HEK293 (cell line): ENCODE measurements at regions not wholly inside any gene's neighbourhood (a gene's known extent, or its start where the extent isn't known, plus 50 kb on each side); places are given as distances from the start of the nearest gene placed in this dataset.

Experiments
- ZNF157 ChIP-seq: fragments of 450-650 bp; formaldehyde crosslinking; IDR thresholded peaks from 2 replicates; pipeline ENCODE4 v1.5.1; 2016; ENCODE audit warnings: missing biosample characterization, missing genetic modification characterization
- ZNF23 ChIP-seq: fragments of 450-650 bp; formaldehyde crosslinking; IDR thresholded peaks from 2 replicates; pipeline ENCODE4 v1.5.1; 2016; ENCODE audit warnings: missing biosample characterization, missing genetic modification characterization, borderline replicate concordance
- TF ChIP-seq, protein P1 (sequence below): fragments of 450-650 bp; formaldehyde crosslinking; IDR thresholded peaks from 2 replicates; pipeline ENCODE4 v1.5.1; 2016; ENCODE audit warnings: missing biosample characterization, missing genetic modification characterization
- TF ChIP-seq, protein P2 (sequence below): fragments of 450-650 bp; formaldehyde crosslinking; IDR thresholded peaks from 2 replicates; pipeline ENCODE4 v1.5.1; 2016; ENCODE audit warnings: missing biosample characterization, missing genetic modification characterization
- TF ChIP-seq, protein P3 (sequence below): fragments of 450-650 bp; formaldehyde crosslinking; IDR thresholded peaks from 2 replicates; pipeline ENCODE4 v1.5.1; 2016; ENCODE audit warnings: missing biosample characterization, missing genetic modification characterization
- TF ChIP-seq, protein P4 (sequence below): fragments of 450-650 bp; formaldehyde crosslinking; IDR thresholded peaks from 2 replicates; pipeline ENCODE4 v1.5.1; 2016; ENCODE audit warnings: missing biosample characterization, missing genetic modification characterization, borderline replicate concordance

DNA sequence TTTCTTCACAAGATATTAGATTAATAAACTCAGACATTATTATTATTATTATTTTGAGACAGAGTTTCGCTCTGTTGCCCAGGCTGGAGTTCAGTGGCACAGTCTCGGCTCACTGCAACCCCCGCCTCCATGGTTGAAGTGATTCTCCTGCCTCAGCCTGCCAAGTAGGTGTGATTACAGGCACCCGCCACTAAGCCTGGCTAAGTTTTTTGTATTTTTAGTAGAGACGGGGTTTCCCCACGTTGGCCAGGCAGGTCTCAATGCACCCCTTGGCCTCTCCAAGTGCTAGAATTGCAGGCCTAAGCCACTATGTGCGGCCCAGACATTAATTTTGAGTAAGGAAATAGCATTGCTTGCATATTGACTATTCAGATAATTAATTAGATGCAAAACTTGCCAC lies 554.9 kb upstream of the LRFN5 start:
- TF ChIP-seq, protein P1, sequence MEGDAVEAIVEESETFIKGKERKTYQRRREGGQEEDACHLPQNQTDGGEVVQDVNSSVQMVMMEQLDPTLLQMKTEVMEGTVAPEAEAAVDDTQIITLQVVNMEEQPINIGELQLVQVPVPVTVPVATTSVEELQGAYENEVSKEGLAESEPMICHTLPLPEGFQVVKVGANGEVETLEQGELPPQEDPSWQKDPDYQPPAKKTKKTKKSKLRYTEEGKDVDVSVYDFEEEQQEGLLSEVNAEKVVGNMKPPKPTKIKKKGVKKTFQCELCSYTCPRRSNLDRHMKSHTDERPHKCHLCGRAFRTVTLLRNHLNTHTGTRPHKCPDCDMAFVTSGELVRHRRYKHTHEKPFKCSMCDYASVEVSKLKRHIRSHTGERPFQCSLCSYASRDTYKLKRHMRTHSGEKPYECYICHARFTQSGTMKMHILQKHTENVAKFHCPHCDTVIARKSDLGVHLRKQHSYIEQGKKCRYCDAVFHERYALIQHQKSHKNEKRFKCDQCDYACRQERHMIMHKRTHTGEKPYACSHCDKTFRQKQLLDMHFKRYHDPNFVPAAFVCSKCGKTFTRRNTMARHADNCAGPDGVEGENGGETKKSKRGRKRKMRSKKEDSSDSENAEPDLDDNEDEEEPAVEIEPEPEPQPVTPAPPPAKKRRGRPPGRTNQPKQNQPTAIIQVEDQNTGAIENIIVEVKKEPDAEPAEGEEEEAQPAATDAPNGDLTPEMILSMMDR (tag by site-specific recombination): no peak
- TF ChIP-seq, protein P2, sequence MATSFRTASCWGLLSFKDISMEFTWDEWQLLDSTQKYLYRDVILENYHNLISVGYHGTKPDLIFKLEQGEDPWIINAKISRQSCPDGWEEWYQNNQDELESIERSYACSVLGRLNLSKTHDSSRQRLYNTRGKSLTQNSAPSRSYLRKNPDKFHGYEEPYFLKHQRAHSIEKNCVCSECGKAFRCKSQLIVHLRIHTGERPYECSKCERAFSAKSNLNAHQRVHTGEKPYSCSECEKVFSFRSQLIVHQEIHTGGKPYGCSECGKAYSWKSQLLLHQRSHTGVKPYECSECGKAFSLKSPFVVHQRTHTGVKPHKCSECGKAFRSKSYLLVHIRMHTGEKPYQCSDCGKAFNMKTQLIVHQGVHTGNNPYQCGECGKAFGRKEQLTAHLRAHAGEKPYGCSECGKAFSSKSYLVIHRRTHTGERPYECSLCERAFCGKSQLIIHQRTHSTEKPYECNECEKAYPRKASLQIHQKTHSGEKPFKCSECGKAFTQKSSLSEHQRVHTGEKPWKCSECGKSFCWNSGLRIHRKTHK: no peak
- TF ChIP-seq ZNF157 (tag by site-specific recombination) (no peak), ZNF23 (tag by site-specific recombination) (no peak)
- TF ChIP-seq, protein P3, sequence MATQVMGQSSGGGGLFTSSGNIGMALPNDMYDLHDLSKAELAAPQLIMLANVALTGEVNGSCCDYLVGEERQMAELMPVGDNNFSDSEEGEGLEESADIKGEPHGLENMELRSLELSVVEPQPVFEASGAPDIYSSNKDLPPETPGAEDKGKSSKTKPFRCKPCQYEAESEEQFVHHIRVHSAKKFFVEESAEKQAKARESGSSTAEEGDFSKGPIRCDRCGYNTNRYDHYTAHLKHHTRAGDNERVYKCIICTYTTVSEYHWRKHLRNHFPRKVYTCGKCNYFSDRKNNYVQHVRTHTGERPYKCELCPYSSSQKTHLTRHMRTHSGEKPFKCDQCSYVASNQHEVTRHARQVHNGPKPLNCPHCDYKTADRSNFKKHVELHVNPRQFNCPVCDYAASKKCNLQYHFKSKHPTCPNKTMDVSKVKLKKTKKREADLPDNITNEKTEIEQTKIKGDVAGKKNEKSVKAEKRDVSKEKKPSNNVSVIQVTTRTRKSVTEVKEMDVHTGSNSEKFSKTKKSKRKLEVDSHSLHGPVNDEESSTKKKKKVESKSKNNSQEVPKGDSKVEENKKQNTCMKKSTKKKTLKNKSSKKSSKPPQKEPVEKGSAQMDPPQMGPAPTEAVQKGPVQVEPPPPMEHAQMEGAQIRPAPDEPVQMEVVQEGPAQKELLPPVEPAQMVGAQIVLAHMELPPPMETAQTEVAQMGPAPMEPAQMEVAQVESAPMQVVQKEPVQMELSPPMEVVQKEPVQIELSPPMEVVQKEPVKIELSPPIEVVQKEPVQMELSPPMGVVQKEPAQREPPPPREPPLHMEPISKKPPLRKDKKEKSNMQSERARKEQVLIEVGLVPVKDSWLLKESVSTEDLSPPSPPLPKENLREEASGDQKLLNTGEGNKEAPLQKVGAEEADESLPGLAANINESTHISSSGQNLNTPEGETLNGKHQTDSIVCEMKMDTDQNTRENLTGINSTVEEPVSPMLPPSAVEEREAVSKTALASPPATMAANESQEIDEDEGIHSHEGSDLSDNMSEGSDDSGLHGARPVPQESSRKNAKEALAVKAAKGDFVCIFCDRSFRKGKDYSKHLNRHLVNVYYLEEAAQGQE: no peak
- TF ChIP-seq, protein P4, sequence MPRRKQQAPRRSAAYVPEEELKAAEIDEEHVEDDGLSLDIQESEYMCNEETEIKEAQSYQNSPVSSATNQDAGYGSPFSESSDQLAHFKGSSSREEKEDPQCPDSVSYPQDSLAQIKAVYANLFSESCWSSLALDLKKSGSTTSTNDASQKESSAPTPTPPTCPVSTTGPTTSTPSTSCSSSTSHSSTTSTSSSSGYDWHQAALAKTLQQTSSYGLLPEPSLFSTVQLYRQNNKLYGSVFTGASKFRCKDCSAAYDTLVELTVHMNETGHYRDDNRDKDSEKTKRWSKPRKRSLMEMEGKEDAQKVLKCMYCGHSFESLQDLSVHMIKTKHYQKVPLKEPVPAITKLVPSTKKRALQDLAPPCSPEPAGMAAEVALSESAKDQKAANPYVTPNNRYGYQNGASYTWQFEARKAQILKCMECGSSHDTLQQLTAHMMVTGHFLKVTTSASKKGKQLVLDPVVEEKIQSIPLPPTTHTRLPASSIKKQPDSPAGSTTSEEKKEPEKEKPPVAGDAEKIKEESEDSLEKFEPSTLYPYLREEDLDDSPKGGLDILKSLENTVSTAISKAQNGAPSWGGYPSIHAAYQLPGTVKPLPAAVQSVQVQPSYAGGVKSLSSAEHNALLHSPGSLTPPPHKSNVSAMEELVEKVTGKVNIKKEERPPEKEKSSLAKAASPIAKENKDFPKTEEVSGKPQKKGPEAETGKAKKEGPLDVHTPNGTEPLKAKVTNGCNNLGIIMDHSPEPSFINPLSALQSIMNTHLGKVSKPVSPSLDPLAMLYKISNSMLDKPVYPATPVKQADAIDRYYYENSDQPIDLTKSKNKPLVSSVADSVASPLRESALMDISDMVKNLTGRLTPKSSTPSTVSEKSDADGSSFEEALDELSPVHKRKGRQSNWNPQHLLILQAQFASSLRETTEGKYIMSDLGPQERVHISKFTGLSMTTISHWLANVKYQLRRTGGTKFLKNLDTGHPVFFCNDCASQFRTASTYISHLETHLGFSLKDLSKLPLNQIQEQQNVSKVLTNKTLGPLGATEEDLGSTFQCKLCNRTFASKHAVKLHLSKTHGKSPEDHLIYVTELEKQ (tag by site-specific recombination): no peak
